GM21447 (cell line): ENCODE measurements at regions not wholly inside any gene's neighbourhood (a gene's known extent, or its start where the extent isn't known, plus 50 kb on each side); places are given as distances from the start of the nearest gene placed in this dataset.

Experiments used
- ATAC-seq: cut with Tn5 transposase; IDR thresholded peaks from one replicate; pipeline ENCODE4 v1.9.1; 2021; ENCODE audit not compliant: unreplicated experiment

DNA sequence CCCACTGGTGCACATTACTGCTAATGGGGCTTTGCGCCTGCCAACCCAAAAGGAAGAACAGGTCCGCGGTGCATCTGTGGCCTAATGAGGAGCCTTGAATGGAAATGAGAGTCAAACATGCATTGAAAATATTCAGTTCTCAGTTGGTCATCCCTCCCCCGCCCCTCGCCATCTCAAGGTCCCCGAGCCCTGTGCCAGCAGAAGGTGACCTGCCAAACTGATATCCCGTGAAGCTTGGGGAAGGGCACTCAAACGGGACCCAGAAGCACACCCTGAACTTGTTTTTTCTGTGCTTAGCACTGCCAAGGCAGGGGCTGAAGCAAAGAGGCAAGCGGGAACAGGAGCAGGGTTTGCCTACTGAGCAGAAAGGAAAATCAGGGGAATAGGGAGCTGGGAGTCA lies 67.9 kb upstream of the ZNF648 start:
- no peak for ATAC-seq

DNA sequence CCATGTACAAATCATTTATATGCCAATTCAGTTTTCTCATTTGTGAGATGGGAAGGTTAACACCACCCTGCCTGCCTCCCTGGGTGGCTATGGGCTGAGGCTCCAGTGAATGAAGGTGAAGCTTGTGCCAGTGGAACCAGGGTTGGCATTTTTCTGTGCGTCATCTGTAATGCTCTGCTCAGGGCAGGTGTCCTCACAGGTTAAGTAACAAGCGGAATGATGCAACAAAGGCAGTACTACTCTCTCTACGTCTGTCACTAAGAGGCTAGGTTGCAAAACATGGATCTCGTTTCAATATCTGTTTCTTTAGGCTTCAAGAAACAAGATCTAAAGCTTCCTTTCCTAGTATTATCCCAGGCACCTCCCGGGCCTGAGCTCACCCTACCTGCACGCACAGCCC lies 67.0 kb upstream of the ZNF648 start:
- no peak for ATAC-seq

DNA sequence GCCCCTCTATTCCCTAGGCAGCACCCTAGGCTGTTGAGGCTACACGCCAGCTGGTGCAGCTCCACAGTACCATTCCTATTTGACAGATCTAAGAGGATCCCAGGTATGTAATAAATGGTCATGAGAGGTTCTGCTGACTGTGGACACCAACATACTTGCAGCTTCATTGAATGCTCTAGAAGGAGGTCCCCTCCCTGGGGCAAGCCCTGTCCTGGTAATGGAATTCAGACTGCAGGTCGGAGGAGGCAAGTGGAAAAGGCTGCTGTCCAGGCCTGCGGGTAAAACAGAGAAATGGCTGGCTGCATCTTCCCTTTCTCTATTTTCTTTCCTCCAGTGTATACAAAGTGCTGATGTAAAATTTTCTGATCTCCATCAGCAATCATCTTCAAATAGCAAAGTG lies 66.1 kb upstream of the ZNF648 start:
- ATAC-seq: no peak

DNA sequence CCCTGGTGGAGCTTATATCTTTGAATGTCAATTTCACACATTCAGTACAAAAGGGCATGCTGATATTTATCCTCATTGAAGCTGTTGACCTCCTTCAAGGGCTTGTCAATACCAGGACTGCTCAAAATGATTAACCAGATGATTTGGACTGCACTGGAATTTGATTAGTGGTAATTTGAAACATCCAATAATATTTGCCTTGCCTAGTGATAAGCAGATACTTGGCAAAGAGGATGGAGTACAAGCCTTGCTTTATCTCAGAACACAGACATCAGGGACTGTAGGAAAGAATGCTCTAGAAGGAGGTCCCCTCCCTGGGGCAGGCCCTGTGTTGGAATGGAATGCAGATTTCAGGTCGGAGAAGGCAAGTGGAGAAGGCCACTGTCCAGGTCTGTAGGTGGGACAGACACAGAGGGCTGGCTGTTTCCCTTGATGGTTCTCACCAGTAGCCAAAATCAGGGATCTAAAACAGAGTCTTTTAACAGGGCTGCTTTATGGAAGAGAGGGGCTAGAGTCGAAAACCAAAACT lies 64.8 kb upstream of the ZNF648 start:
- ATAC-seq: no peak

DNA sequence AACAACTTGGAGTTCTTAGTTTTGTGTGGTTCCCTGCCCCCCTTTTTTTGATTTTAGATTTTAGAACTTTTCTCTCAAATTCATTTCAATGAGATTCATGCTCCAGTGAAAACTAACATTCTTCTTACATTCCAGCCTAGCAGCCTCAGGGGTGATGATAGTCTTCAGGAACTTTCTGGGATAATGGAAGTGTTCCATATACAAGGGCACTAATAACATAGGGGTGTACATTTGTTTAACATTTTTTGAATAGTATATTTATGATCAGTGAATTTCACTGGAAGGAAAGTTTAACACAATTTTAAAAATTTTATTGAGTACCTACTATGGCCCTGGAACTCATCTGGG lies 61.4 kb upstream of the ZNF648 start:
- ATAC-seq: no peak

DNA sequence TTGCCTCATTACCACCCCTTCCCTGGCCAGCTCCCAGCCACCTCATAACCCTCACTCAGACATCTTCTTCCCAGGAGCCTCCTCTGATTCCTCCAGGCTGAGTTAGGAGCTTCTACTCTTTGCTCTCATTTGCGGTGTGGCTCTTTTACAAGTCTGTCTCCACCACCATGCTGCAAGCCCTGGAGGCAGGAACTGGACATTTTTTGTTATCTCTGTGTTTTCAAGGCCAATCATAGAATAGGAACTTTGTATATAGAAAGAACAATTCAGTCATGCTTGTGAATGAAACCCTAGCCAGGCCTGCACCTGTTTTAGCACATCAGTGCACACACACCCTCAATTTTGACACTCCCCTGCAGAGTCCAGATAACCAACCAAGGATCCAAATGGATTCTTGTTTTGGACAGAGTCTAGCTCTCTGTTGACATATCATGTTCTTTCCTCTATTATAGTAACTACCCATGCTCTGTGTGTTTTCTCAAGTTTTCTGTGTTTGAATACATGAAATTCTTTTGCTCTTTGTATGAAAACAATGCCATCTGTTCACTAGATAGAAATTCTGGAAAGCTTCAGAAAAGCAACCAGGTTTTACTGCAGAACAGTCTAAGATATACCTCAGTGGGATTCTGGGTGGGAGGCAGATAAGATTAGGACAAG lies 60.9 kb upstream of the ZNF648 start:
- ATAC-seq: no peak

DNA sequence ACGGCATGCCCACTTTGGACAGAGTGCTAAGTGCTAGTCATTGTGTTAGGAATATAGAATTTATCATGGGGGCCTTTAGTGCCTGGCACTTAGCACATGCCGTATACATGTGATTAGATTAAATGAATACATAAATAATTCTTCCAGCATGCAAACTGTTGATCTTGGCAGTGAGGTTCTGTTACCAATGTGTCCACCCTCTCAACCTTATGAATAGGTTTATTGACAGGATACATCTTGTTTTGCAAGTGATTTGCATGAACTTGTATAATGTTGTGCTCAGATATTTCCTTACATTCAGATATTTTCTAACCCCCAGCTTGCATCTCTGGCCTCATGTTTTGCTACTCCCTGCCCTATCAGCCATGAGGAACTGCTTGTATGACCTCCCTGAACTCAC lies 60.3 kb upstream of the ZNF648 start:
- ATAC-seq: no peak

DNA sequence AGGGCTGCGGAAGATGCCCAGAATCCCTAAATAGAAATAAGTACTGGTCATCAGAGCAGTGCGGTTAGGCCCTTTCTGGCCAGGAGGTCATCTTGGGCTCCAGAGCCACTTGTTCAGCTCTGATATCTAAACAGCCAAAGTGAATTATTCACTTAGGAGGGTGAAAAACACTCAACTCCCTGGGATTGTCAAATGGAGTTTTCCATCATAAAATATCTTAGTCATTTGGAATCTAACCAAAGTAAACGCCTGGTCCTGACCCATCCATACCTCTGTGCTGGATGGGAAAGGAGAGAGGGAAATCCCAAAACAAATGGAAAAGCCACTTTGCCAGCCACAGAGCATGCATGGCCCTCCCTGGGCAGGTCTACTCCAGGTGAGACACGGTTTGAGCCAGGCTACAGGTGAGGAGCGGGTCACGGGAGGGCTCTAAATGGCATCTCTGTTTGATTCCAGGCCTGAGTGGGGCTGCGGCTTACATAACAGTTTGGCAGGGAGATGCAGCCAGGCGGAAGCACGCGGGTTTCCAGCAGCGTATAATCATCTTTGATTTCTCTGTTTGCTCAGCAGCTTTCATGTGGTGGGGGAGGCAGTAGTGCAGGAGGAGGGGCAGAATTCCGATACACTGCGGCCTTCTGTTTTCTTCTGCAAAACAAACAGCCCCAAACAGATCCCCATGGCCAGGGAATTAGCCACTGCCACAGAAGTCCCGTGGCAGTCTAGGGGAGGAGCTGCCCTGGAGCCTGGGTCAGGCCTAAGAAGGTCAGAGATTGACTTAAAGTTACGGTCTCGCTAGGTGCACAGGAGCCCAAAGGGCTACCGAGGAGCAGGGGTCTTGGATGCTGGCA lies 59.1 kb upstream of the ZNF648 start:
- no peak for ATAC-seq

DNA sequence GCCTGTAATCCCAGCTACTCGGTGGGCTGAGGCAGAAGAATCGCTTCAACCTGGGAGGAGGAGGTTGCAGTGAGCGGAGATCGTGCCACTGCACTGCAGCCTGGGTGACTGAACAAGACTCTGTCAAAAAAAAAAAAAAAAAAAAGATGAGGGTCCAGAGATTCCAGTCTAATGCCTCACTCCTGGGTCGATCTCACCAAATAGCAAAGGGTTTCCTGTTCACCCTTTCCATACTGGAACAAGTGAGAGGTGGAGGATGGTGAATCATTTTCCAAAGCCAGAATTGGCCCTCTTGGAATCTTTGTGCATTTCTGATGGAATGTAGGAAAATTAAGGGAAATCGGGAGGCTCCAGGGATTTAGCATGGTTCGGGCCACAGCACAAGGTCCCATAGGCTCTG lies 58.1 kb upstream of the ZNF648 start:
- no peak for ATAC-seq

DNA sequence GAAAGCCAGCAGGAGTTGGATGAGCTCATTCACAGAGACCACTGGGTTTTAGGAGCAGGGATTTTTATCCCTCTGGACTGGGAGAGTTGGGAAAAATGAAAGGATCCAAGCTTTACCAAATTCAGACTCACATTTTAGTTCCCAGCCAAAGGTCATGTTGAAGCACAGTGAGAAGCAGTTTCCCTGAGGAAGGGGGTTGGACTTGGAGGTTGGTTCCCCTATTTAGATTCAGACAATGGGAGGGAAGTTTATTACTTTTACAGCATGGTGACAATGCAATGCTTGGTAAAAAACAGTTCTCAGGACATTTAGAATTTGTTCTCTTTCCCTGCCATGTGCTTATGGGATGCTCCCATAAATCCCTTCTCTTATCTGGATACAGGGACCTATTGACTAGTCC lies 57.3 kb upstream of the ZNF648 start:
- ATAC-seq: no peak

DNA sequence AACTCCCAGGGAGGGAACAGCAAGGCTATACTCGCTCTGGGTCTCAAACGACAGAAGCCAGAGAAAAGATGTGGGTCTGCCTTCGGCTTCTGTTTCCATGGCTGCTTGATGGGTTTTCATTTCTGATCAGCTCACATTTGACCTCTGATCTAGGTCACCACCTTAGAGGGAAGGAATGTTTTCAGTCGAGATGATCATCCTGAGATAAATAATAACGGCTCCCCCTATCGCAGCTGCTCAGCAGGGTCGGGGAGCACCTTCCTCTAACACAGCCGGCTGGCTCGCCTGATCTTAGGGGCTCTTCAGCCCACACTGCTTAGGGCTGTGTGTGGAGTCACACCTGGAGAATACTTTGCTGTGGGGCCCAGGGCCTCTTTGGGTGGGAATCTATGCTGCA lies 53.1 kb upstream of the ZNF648 start:
- no peak for ATAC-seq

DNA sequence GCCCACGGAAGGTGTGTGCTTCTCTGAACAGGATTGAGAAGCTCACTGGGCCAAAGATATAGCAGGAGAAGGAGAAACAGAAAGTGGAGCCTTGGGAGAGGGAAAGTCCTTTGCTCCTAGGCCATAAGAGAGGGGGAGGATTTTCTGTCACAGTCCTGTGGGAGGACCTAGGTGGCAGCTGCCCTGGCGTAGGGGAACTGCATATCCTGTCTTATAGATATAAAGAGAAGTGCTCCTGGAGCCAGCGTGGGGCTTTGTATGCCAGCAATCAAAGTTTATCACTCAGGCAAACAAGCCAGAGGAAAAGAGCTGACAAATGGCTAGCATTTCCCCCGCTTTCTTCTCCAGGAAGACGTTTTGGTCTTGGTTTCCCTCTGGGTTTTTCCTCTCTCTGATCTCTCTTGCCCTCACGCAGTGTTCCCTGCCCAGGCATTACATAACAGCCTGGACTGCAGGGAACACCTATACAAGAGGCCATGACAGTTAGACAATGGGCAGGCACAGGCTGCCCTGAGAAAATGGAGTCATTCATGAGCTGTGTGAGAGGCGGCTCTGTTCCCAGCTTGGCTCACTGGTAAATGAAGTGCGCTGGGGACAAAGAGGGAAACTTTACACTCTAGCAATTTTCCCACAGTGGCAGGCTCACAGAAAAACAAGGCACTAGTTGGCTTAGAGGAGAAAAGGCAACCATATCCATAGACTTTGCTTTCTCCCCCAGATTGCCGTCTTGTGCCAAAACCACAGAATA lies 52.5 kb upstream of the ZNF648 start:
- no peak for ATAC-seq

DNA sequence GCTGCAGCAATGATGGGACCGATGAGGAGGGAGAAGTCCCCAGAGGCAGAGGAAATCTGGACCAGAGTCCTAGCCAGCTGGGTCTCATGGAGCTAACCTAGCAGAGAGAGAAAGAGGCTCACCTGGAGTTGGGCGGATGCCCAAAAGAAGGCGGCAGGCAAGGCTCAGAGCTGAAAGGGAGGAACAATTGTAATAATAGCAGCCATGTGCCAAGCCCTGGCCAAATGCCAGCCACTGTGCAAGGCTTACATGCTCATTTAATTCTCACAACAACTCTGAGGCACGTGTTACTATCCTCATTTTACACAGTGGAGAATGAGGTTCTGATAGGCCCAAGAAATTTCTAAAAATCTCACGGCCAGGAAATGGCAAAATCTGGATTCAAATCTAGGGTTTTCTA lies 50.0 kb upstream of the ZNF648 start:
- no peak for ATAC-seq
